Kidney (tissue), 13 donors: ENCODE measurements at regions not wholly inside any gene's neighbourhood (a gene's known extent, or its start where the extent isn't known, plus 50 kb on each side); places are given as distances from the start of the nearest gene placed in this dataset.

ENCODE experiments used
- DNase-seq, 5 donors: peaks; one replicate each; pipeline ENCODE4 v3.0.0-alpha.2; 2013 to 2020
- FAIRE-seq: peaks from 2 replicates; lab custom pipeline; 2012; peaks lifted over from hg19 to GRCh38; lab: Jason Lieb, UNC
- H3K27ac ChIP-seq, 2 donors: one replicate each; pipeline ENCODE4 v1.7.0; 2013; ENCODE audit warnings: low read depth in 2 of 2, low read length in 2 of 2, inconsistent platforms in 1 of 2
- H3K27me3 ChIP-seq: one replicate; pipeline ENCODE4 v1.7.1; 2013; ENCODE audit warnings: low read length, inconsistent platforms; ENCODE audit not compliant: control insufficient read depth, insufficient read depth
- H3K36me3 ChIP-seq, 3 donors: one replicate each; pipeline versions ENCODE4 v1.7.0 to v1.7.1; 2013; ENCODE audit warnings: low read length in 3 of 3, control low read depth in 1 of 3, inconsistent platforms in 1 of 3; ENCODE audit not compliant: insufficient read depth in 3 of 3, control insufficient read depth in 2 of 3
- H3K4me1 ChIP-seq, 3 donors: one replicate each; pipeline versions ENCODE4 v1.7.0 to v1.7.1; 2013; ENCODE audit warnings: low read length in 3 of 3, inconsistent platforms in 1 of 3, low read depth in 1 of 3; ENCODE audit not compliant: control insufficient read depth in 2 of 3, insufficient read depth in 2 of 3
- H3K4me3 ChIP-seq, 3 donors: one replicate each; pipeline versions ENCODE4 v1.7.0 to v1.8.1; 2013; ENCODE audit warnings: low read length in 3 of 3, control low read depth in 1 of 3, inconsistent platforms in 1 of 3
- H3K9ac ChIP-seq, 3 donors: one replicate each; pipeline versions ENCODE4 v1.7.0 to v1.7.1; 2013; ENCODE audit warnings: low read length in 3 of 3, control low read depth in 1 of 3, inconsistent platforms in 1 of 3
- H3K9me3 ChIP-seq, 3 donors: one replicate each; pipeline versions ENCODE4 v1.7.0 to v1.7.1; 2013; ENCODE audit warnings: low read length in 3 of 3, control low read depth in 1 of 3, inconsistent platforms in 1 of 3; ENCODE audit not compliant: control insufficient read depth in 2 of 3, insufficient read depth in 1 of 3
- CTCF ChIP-seq: IDR thresholded peaks from 3 replicates; pipeline ENCODE4 v1.5.1; 2012; ENCODE audit warnings: mild to moderate bottlenecking, moderate library complexity, borderline replicate concordance; ENCODE audit not compliant: insufficient read depth; ENCODE audit errors: extremely low read depth
- intact Hi-C: fragments of 100-400 bp; cut with DNase I; formaldehyde crosslinking; loops from one replicate; pipeline ENCODE4 v1.11.1; 2022
- donor health status: control.
- donor health status: control.
- donor health status: control.
- donor health status: control.
- donor health status: control.
- donor health status: DM: yes; HTN: yes; CAD: no.
- donor health status: Normal renal cell carcinoma (clear cell type).

- Histone ChIP-seq H3K27me3 (no peaks in the 10 kb centered on the region), H3K4me1 (no peaks in the 10 kb centered on the region), H3K36me3 (no peaks in the 10 kb centered on the region), H3K27ac (no peak overlapping the region), H3K4me3 (no peak overlapping the region), H3K9me3 (no peaks in the 10 kb centered on the region), H3K9ac (no peak overlapping the region)
- intact Hi-C loops = no loop called here
- FAIRE-seq = no peak
- DNase-seq = no peak
- no peak for TF ChIP-seq CTCF
These were observed 302.6 kb upstream of the SEMA3D start for GRCh38 chr7:85489498-85489897.

GRCh38 chr7:85488406-85488805 lies 301.6 kb upstream of the SEMA3D start:
- H3K4me3 ChIP-seq = no peak overlapping the region
- H3K36me3 ChIP-seq = no peaks in the 10 kb centered on the region
- H3K27ac ChIP-seq = no peak overlapping the region
- no peak for DNase-seq
- H3K27me3 ChIP-seq = no peaks in the 10 kb centered on the region
- no peaks in the 10 kb centered on the region for H3K4me1 ChIP-seq
- intact Hi-C loops = no loop called here
- TF ChIP-seq CTCF = no peak
- H3K9ac ChIP-seq = no peak overlapping the region
- FAIRE-seq = peak; percentile 37
- no peaks in the 10 kb centered on the region for H3K9me3 ChIP-seq

- Histone ChIP-seq H3K9ac (no peak overlapping the region), H3K4me3 (no peak overlapping the region), H3K27ac (no peak overlapping the region), H3K27me3 (no peaks in the 10 kb centered on the region), H3K9me3 (no peaks in the 10 kb centered on the region), H3K36me3 (no peaks in the 10 kb centered on the region), H3K4me1 (no peaks in the 10 kb centered on the region)
- intact Hi-C loops = no loop called here
- TF ChIP-seq CTCF = no peak
- FAIRE-seq (no peak), DNase-seq (no peak)
These were observed 296.3 kb upstream of the SEMA3D start for GRCh38 chr7:85483177-85483576.

- FAIRE-seq (no peak), DNase-seq (no peak)
- no peaks in the 10 kb centered on the region for H3K27me3 ChIP-seq
- H3K36me3 ChIP-seq = no peaks in the 10 kb centered on the region
- no peak for TF ChIP-seq CTCF
- no peak overlapping the region for H3K9ac ChIP-seq
- no peak overlapping the region for H3K27ac ChIP-seq
- H3K4me3 ChIP-seq = no peak overlapping the region
- intact Hi-C loops = no loop called here
- no peaks in the 10 kb centered on the region for H3K4me1 ChIP-seq
- H3K9me3 ChIP-seq = no peaks in the 10 kb centered on the region
These were observed 293.8 kb upstream of the SEMA3D start for GRCh38 chr7:85480666-85481065.
